GM12878 (cell line): ENCODE measurements at regions not wholly inside any gene's neighbourhood (a gene's known extent, or its start where the extent isn't known, plus 50 kb on each side); places are given as distances from the start of the nearest gene placed in this dataset.

Source experiments
- ATAC-seq: fragments of 200-7000 bp; cut with Tn5 transposase; 3 replicates; pipeline ENCODE4 v1.9.1; 2020; ENCODE audit warnings: mild to moderate bottlenecking, moderate library complexity
- BruUV-seq: library from RNA; stranded (reverse); fragments of 400-500 nt; replicated peaks from 2 replicates; lab custom pipeline; 2021; lab: Mats Ljungman, UMichigan
- CTCF ChIA-PET: fragments of 300-600 bp; sonication (Branson Sonifier 250); formaldehyde crosslinking; extraction: SDS; loops from one replicate; lab custom pipeline; 2021; ENCODE audit warnings: inconsistent platforms; lab: Yijun Ruan, JAX
- POLR2A ChIA-PET: fragments of 350-600 bp; formaldehyde crosslinking; extraction: SDS; loops from one replicate; lab custom pipeline; 2021; ENCODE audit warnings: inconsistent platforms; lab: Charles Lee
- RAD21 ChIA-PET: fragments of 300-600 bp; sonication (Branson Sonifier 250); formaldehyde crosslinking; loops from one replicate; lab custom pipeline; 2023; ENCODE audit warnings: antibody characterized with exemption; ENCODE audit not compliant: unreplicated experiment; lab: Charles Lee
- SMC1A ChIA-PET: fragments of 300-600 bp; sonication (Branson Sonifier 250); formaldehyde crosslinking; loops from one replicate; lab custom pipeline; 2023; ENCODE audit not compliant: unreplicated experiment, uncharacterized antibody; lab: Charles Lee
- DNase-seq: peaks from one replicate; pipeline ENCODE4 v3.0.0-alpha.2; 2011; ENCODE audit warnings: low read depth, low spot score
- FAIRE-seq: peaks from 3 replicates; lab custom pipeline; 2011; peaks lifted over from hg19 to GRCh38; lab: Jason Lieb, UNC
- H2AFZ ChIP-seq: 2 replicates; pipeline ENCODE4 v1.6.0; 2011; ENCODE audit warnings: low read depth, low read length, control low read depth; ENCODE audit not compliant: control insufficient read depth
- H3K27ac ChIP-seq: 2 replicates; pipeline ENCODE4 v1.5.1; 2011; ENCODE audit warnings: control low read depth; ENCODE audit not compliant: control insufficient read depth, insufficient read depth
- H3K27me3 ChIP-seq, 2 experiments: replicated peaks in 1 of 2; 2 replicates each; pipeline versions ENCODE4 v1.6.0 to v1.6.1; 2011; ENCODE audit warnings: low read length in 1 of 2; ENCODE audit not compliant: control insufficient read depth in 2 of 2, insufficient read depth in 2 of 2
- H3K36me3 ChIP-seq, 2 experiments: 2 replicates each; pipeline ENCODE4 v1.5.1; 2011; ENCODE audit warnings: low read length in 1 of 2; ENCODE audit not compliant: control insufficient read depth in 2 of 2, insufficient read depth in 2 of 2
- H3K4me1 ChIP-seq: 2 replicates; pipeline ENCODE4 v1.6.1; 2011; ENCODE audit warnings: mild to moderate bottlenecking, low read length, moderate library complexity, mixed read lengths; ENCODE audit not compliant: control insufficient read depth, insufficient read depth
- H3K4me2 ChIP-seq: 2 replicates; pipeline ENCODE4 v1.6.0; 2011; ENCODE audit warnings: control low read depth; ENCODE audit not compliant: control insufficient read depth, insufficient read depth
- H3K4me3 ChIP-seq: fragments of 200-600 bp; sonication (generic); 2 replicates; pipeline ENCODE4 v1.5.1; 2016
- H3K79me2 ChIP-seq: 2 replicates; pipeline ENCODE4 v1.6.0; 2011; ENCODE audit warnings: low read length; ENCODE audit not compliant: control insufficient read depth, insufficient read depth
- H3K9ac ChIP-seq: 2 replicates; pipeline ENCODE4 v1.8.0; 2011; ENCODE audit warnings: low read length, control low read depth, mixed read lengths; ENCODE audit not compliant: control insufficient read depth, insufficient read depth
- H3K9me3 ChIP-seq: replicated peaks from 3 replicates; pipeline ENCODE4 v1.5.1; 2011; ENCODE audit warnings: mild to moderate bottlenecking, low read length; ENCODE audit not compliant: control insufficient read depth, insufficient read depth
- H4K20me1 ChIP-seq: 2 replicates; pipeline ENCODE4 v1.6.0; 2011; ENCODE audit not compliant: control insufficient read depth, insufficient read depth
- CREB1 ChIP-seq: IDR thresholded peaks from 2 replicates; pipeline ENCODE4 v1.6.1; 2012; ENCODE audit warnings: low read depth, mild to moderate bottlenecking, inconsistent platforms
- E2F4 ChIP-seq: IDR thresholded peaks from 2 replicates; pipeline ENCODE4 v1.6.1; 2012; ENCODE audit warnings: low read depth, low read length, improper control_type of control experiment
- ESRRA ChIP-seq: IDR thresholded peaks from 2 replicates; pipeline ENCODE4 v1.6.1; 2012; ENCODE audit warnings: mild to moderate bottlenecking, low read length, improper control_type of control experiment
- FOXM1 ChIP-seq: IDR thresholded peaks from 2 replicates; pipeline ENCODE4 v1.6.1; 2012; ENCODE audit warnings: low read depth, mild to moderate bottlenecking, inconsistent platforms, low read length, moderate library complexity
- HCFC1 ChIP-seq: fragments of 150-350 bp; IDR thresholded peaks from 2 replicates; pipeline ENCODE4 v1.6.1; 2014; ENCODE audit warnings: low read length
- JUND ChIP-seq: IDR thresholded peaks from 2 replicates; pipeline ENCODE4 v1.6.1; 2012; ENCODE audit warnings: low read depth, mild to moderate bottlenecking, low read length, improper control_type of control experiment, moderate library complexity
- RELA ChIP-seq: fragments of 450-650 bp; IDR thresholded peaks from 2 replicates; pipeline ENCODE4 v1.8.0; 2014; ENCODE audit warnings: borderline replicate concordance; ENCODE audit not compliant: partially characterized antibody
- SUZ12 ChIP-seq: fragments of 200-600 bp; sonication (generic); IDR thresholded peaks from one replicate; pipeline ENCODE4 v1.6.1; 2018; ENCODE audit warnings: antibody characterized with exemption, mild to moderate bottlenecking; ENCODE audit not compliant: unreplicated experiment
- USF2 ChIP-seq: IDR thresholded peaks from 2 replicates; pipeline ENCODE4 v1.6.1; 2011; ENCODE audit warnings: low read depth, low read length, improper control_type of control experiment, borderline replicate concordance
- ZNF622 ChIP-seq: fragments of 450-650 bp; IDR thresholded peaks from 2 replicates; pipeline ENCODE4 v1.6.1; 2017; ENCODE audit warnings: mild to moderate bottlenecking, inconsistent platforms
- ZZZ3 ChIP-seq: IDR thresholded peaks from 2 replicates; pipeline ENCODE4 v1.6.1; 2011; ENCODE audit warnings: low read depth; ENCODE audit not compliant: control insufficient read depth, insufficient read length
- WGBS: methylation state at CpG from one replicate; pipeline ENCODE4 v1.1.6; 2016; ENCODE audit warnings: low lambda C conversion rate; ENCODE audit not compliant: insufficient replicate concordance, insufficient coverage; ENCODE audit errors: missing lambda C conversion rate; 5-methylcytosine and 5-hydroxymethylcytosine counted together
- in situ Hi-C: fragments of 300-500 bp; cut with MboI; formaldehyde crosslinking; loops from 9 replicates; pipeline ENCODE4 v1.14.3; 2018; ENCODE audit warnings: mixed read lengths
- intact Hi-C: fragments of 100-400 bp; cut with micrococcal nuclease; formaldehyde crosslinking; loops from one replicate; pipeline ENCODE4 v1.14.2; 2022; ENCODE audit not compliant: unreplicated experiment
- TF ChIP-seq, protein P1 (sequence below): IDR thresholded peaks from 2 replicates; pipeline ENCODE4 v1.6.1; 2012; ENCODE audit warnings: low read depth, low read length, improper control_type of control experiment
- TF ChIP-seq, protein P2 (sequence below): fragments of 450-650 bp; IDR thresholded peaks from 2 replicates; pipeline ENCODE4 v1.6.1; 2016; ENCODE audit warnings: mild to moderate bottlenecking, moderate library complexity, borderline replicate concordance

- in situ Hi-C loops: no loop called here
- WGBS: 47% methylated on average over 2 of the region's 2 CpGs
- CTCF ChIA-PET: interaction anchor here (0.8 to 1.0 kb wide), 2 partner anchors 26 to 318 kb away, joined by 3 read pairs; no protein-coding TSS in a partner anchor
These were observed 61.8 kb upstream of the CDC42EP3 start for GRCh38 chr2:37733251-37733650.

More at GRCh38 chr2:37733251-37733650, 61.8 kb upstream of the CDC42EP3 start:
- H3K9ac ChIP-seq: no peak overlapping the region
- TF ChIP-seq FOXM1: no peak
- no peak for TF ChIP-seq ESRRA
- TF ChIP-seq, protein P1, sequence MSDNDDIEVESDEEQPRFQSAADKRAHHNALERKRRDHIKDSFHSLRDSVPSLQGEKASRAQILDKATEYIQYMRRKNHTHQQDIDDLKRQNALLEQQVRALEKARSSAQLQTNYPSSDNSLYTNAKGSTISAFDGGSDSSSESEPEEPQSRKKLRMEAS: no peak
- TF ChIP-seq USF2: no peak
- TF ChIP-seq SUZ12: no peak
- no peak for TF ChIP-seq E2F4
- no peak for TF ChIP-seq CREB1
- no peak for TF ChIP-seq HCFC1
- TF ChIP-seq ZZZ3: no peak
- TF ChIP-seq RELA: no peak
- TF ChIP-seq, protein P2, sequence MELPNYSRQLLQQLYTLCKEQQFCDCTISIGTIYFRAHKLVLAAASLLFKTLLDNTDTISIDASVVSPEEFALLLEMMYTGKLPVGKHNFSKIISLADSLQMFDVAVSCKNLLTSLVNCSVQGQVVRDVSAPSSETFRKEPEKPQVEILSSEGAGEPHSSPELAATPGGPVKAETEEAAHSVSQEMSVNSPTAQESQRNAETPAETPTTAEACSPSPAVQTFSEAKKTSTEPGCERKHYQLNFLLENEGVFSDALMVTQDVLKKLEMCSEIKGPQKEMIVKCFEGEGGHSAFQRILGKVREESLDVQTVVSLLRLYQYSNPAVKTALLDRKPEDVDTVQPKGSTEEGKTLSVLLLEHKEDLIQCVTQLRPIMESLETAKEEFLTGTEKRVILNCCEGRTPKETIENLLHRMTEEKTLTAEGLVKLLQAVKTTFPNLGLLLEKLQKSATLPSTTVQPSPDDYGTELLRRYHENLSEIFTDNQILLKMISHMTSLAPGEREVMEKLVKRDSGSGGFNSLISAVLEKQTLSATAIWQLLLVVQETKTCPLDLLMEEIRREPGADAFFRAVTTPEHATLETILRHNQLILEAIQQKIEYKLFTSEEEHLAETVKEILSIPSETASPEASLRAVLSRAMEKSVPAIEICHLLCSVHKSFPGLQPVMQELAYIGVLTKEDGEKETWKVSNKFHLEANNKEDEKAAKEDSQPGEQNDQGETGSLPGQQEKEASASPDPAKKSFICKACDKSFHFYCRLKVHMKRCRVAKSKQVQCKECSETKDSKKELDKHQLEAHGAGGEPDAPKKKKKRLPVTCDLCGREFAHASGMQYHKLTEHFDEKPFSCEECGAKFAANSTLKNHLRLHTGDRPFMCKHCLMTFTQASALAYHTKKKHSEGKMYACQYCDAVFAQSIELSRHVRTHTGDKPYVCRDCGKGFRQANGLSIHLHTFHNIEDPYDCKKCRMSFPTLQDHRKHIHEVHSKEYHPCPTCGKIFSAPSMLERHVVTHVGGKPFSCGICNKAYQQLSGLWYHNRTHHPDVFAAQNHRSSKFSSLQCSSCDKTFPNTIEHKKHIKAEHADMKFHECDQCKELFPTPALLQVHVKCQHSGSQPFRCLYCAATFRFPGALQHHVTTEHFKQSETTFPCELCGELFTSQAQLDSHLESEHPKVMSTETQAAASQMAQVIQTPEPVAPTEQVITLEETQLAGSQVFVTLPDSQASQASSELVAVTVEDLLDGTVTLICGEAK: no peak
- TF ChIP-seq JUND: no peak
- no peak for TF ChIP-seq ZNF622
- ChIA-PET SMC1A (interaction anchor here (1.0 to 1.1 kb wide), 2 partner anchors 15 to 26 kb away, joined by 3 read pairs; no protein-coding TSS in a partner anchor), RAD21 (no interaction called here), POLR2A (no interaction called here)
- H3K4me2 ChIP-seq: no peak overlapping the region
- ATAC-seq (no peak), DNase-seq (no peak), FAIRE-seq (no peak)
- no peaks in the 10 kb centered on the region for H3K36me3 ChIP-seq
- no peaks in the 10 kb centered on the region for H3K27me3 ChIP-seq
- no peak overlapping the region for H3K27ac ChIP-seq
- no peaks in the 10 kb centered on the region for H3K4me1 ChIP-seq
- no peak overlapping the region for H2AFZ ChIP-seq
- H3K9me3 ChIP-seq: no peaks in the 10 kb centered on the region; the same call in 2 of the 3 replicates
- intact Hi-C loops: no loop called here
- H4K20me1 ChIP-seq: no peaks in the 10 kb centered on the region
- no peaks in the 10 kb centered on the region for H3K79me2 ChIP-seq
- no TSS peak for BruUV-seq
- no peak overlapping the region for H3K4me3 ChIP-seq
